SK-N-SH (cell line): ENCODE measurements at regions not wholly inside any gene's neighbourhood (a gene's known extent, or its start where the extent isn't known, plus 50 kb on each side); places are given as distances from the start of the nearest gene placed in this dataset.

Experiments
- CTCF ChIA-PET: fragments of 300-600, 350-600 bp; formaldehyde crosslinking; extraction: SDS; loops from one replicate; lab custom pipeline; 2021; lab: Yijun Ruan, JAX
- POLR2A ChIA-PET: fragments of 350-600 bp; sonication (Branson Sonifier 250); formaldehyde crosslinking; extraction: SDS; loops from one replicate; lab custom pipeline; 2020; ENCODE audit warnings: antibody characterized with exemption, inconsistent platforms; lab: Yijun Ruan, JAX
- DNase-seq: peaks from one replicate; pipeline ENCODE4 v3.0.0; 2012
- H2AFZ ChIP-seq: fragments of 200-600 bp; sonication (generic); 2 replicates; pipeline ENCODE4 v1.8.1; 2016; ENCODE audit warnings: antibody characterized with exemption, mild to moderate bottlenecking, low read depth
- H3F3A ChIP-seq: fragments of 200-600 bp; sonication (generic); replicated peaks from 2 replicates; pipeline ENCODE3; 2016; ENCODE audit warnings: antibody characterized with exemption, mild to moderate bottlenecking; ENCODE audit not compliant: insufficient read depth
- H3K27ac ChIP-seq, 2 experiments: fragments of 200-500 bp in 1 of 2; fragments of 200-600 bp in 1 of 2; sonication (Bioruptor generic) in 1 of 2; sonication (generic), shearing (Covaris generic) in 1 of 2; 2 replicates each; pipeline versions ENCODE4 v1.5.1 to v1.6.1; 2014 to 2016; ENCODE audit warnings: low read depth in 2 of 2, inconsistent platforms in 1 of 2, low read length in 1 of 2, mild to moderate bottlenecking in 1 of 2, mixed read lengths in 1 of 2
- H3K27me3 ChIP-seq: fragments of 200-600 bp; sonication (generic), shearing (Covaris generic); 2 replicates; pipeline ENCODE4 v1.6.1; 2016; ENCODE audit warnings: mixed run types; ENCODE audit not compliant: insufficient read depth
- H3K36me3 ChIP-seq, 2 experiments: fragments of 200-500 bp in 1 of 2; fragments of 200-600 bp in 1 of 2; sonication (Bioruptor generic) in 1 of 2; sonication (generic) in 1 of 2; replicated peaks in 1 of 2; 2 replicates each; pipeline versions ENCODE3 to v1.5.1; 2014 to 2016; ENCODE audit warnings: low read length in 1 of 2, mild to moderate bottlenecking in 1 of 2; ENCODE audit not compliant: insufficient read depth in 2 of 2, control insufficient read depth in 1 of 2
- H3K4me1 ChIP-seq, 2 experiments: fragments of 200-500 bp in 1 of 2; fragments of 200-600 bp in 1 of 2; sonication (Bioruptor generic) in 1 of 2; sonication (generic), shearing (Covaris generic) in 1 of 2; 2 replicates each; pipeline versions ENCODE4 v1.5.1 to v1.6.1; 2014 to 2016; ENCODE audit warnings: low read depth in 1 of 2, low read length in 1 of 2, mixed run types in 1 of 2; ENCODE audit not compliant: insufficient read depth in 2 of 2, control insufficient read depth in 1 of 2
- H3K4me2 ChIP-seq: fragments of 200-600 bp; sonication (generic), shearing (Covaris generic); 2 replicates; pipeline ENCODE4 v1.6.1; 2017; ENCODE audit warnings: mixed run types
- H3K4me3 ChIP-seq, 2 experiments: fragments of 200-500 bp in 1 of 2; fragments of 200-600 bp in 1 of 2; sonication (Bioruptor generic) in 1 of 2; sonication (generic), shearing (Covaris generic) in 1 of 2; 2 replicates each; pipeline versions ENCODE4 v1.5.1 to v1.8.1; 2014 to 2016; ENCODE audit warnings: low read depth in 2 of 2, inconsistent platforms in 1 of 2, low read length in 1 of 2, mild to moderate bottlenecking in 1 of 2, mixed read lengths in 1 of 2, moderate library complexity in 1 of 2
- H3K79me2 ChIP-seq: fragments of 200-600 bp; sonication (generic); 2 replicates; pipeline ENCODE4 v1.8.1; 2017; ENCODE audit warnings: mild to moderate bottlenecking; ENCODE audit not compliant: insufficient read depth
- H3K9ac ChIP-seq: fragments of 200-600 bp; sonication (generic); 2 replicates; pipeline ENCODE4 v1.6.1; 2017; ENCODE audit warnings: mixed run types
- H3K9me2 ChIP-seq: fragments of 200-600 bp; sonication (generic); 2 replicates; pipeline ENCODE4 v1.6.1; 2017; ENCODE audit warnings: mixed run types
- H3K9me3 ChIP-seq: fragments of 200-600 bp; sonication (generic); 2 replicates; pipeline ENCODE4 v1.6.1; 2017; ENCODE audit warnings: mixed run types, mild to moderate bottlenecking, moderate library complexity
- H4K20me1 ChIP-seq: fragments of 200-600 bp; sonication (generic); 2 replicates; pipeline ENCODE4 v1.6.1; 2017; ENCODE audit warnings: mild to moderate bottlenecking, mixed run types; ENCODE audit not compliant: insufficient read depth
- CTCF ChIP-seq: fragments of 200-600 bp; sonication (generic); IDR thresholded peaks from 2 replicates; pipeline ENCODE4 v1.6.1; 2017; ENCODE audit warnings: antibody characterized with exemption, mild to moderate bottlenecking, moderate library complexity
- EZH2phosphoT487 ChIP-seq: fragments of 200-600 bp; sonication (generic); IDR thresholded peaks from 2 replicates; pipeline ENCODE4 v1.6.1; 2017; ENCODE audit warnings: low read depth, mixed run types, mild to moderate bottlenecking, antibody characterized with exemption, moderate library complexity, borderline replicate concordance
- GABPA ChIP-seq: IDR thresholded peaks from 2 replicates; pipeline ENCODE4 v1.4.0; 2012; ENCODE audit warnings: low read depth, mild to moderate bottlenecking
- GATA2 ChIP-seq: sonication (generic); formaldehyde crosslinking; IDR thresholded peaks from 2 replicates; pipeline ENCODE4 v1.5.0; 2020; ENCODE audit warnings: mild to moderate bottlenecking, missing genetic modification reagents
- JUND ChIP-seq: IDR thresholded peaks from 2 replicates; pipeline ENCODE4 v1.4.0; 2012
- NRF1 ChIP-seq: IDR thresholded peaks from 2 replicates; pipeline ENCODE4 v1.6.1; 2012; ENCODE audit warnings: low read depth, mild to moderate bottlenecking, low read length
- REST ChIP-seq: IDR thresholded peaks from 2 replicates; pipeline ENCODE4 v1.6.1; 2012; ENCODE audit warnings: mild to moderate bottlenecking, low read depth, low read length, moderate library complexity
- RFX5 ChIP-seq: IDR thresholded peaks from 2 replicates; pipeline ENCODE4 v1.6.1; 2012; ENCODE audit warnings: mild to moderate bottlenecking, improper control_type of control experiment, low read length
- SMC3 ChIP-seq: IDR thresholded peaks from 2 replicates; pipeline ENCODE4 v1.6.1; 2012; ENCODE audit warnings: low read depth, low read length, improper control_type of control experiment
- TAF1 ChIP-seq: IDR thresholded peaks from 2 replicates; pipeline ENCODE4 v1.6.1; 2012; ENCODE audit warnings: low read depth, mild to moderate bottlenecking, low read length, moderate library complexity, borderline replicate concordance
- TCF12 ChIP-seq: IDR thresholded peaks from 2 replicates; pipeline ENCODE4 v1.4.0; 2012
- USF2 ChIP-seq: fragments of 150-350 bp; IDR thresholded peaks from 2 replicates; pipeline ENCODE4 v1.6.1; 2017; ENCODE audit warnings: antibody characterized with exemption, low read length, low read depth, borderline replicate concordance
- ZBTB33 ChIP-seq: IDR thresholded peaks from 2 replicates; pipeline ENCODE4 v1.4.0; 2012; ENCODE audit warnings: low read depth, borderline replicate concordance
- WGBS: methylation state at CpG from one replicate; pipeline ENCODE4 v1.1.6; 2017; ENCODE audit warnings: low lambda C conversion rate; 5-methylcytosine and 5-hydroxymethylcytosine counted together

- TF ChIP-seq CTCF, result no peak
- TF ChIP-seq USF2, result no peak
Measured at GRCh38 chr15:87496795-87497194, 759.7 kb downstream of the NTRK3 start (continued).

GRCh38 chr15:87496109-87496508 is 760.4 kb downstream of the NTRK3 start:
- Histone ChIP-seq H3F3A (no peaks in the 10 kb centered on the region), H2AFZ (no peak overlapping the region), H3K27me3 (no peaks in the 10 kb centered on the region), H3K27ac (no peak overlapping the region), H3K4me1 (peaks cover 0 to 5% of the 10 kb centered on the region in 2 experiments; a peak in 1 of 4 replicates), H3K4me3 (no peak overlapping the region), H3K4me2 (no peak overlapping the region), H3K9ac (no peak overlapping the region), H3K9me2 (no peaks in the 10 kb centered on the region), H4K20me1 (no peaks in the 10 kb centered on the region), H3K9me3 (no peaks in the 10 kb centered on the region), H3K36me3 (no peaks in the 10 kb centered on the region), H3K79me2 (no peaks in the 10 kb centered on the region)
- 34% methylated on average over 2 of the region's 2 CpGs for WGBS
- ChIA-PET CTCF (interaction anchor here (0.7 kb wide), 1 partner anchor 449 kb away, joined by 3 read pairs; no protein-coding TSS in a partner anchor), POLR2A (no interaction called here)
- DNase-seq, result no peak
- no peak for TF ChIP-seq SMC3
- no peak for TF ChIP-seq REST
- no peak for TF ChIP-seq RFX5
- no peak for TF ChIP-seq EZH2phosphoT487
- TF ChIP-seq GATA2 (CRISPR knock-in tag), result no peak
- TF ChIP-seq ZBTB33, result no peak
- no peak for TF ChIP-seq TAF1
- no peak for TF ChIP-seq JUND
- no peak for TF ChIP-seq GABPA
- no peak for TF ChIP-seq NRF1
- no peak for TF ChIP-seq TCF12
